HEK293 (cell line): ENCODE measurements at regions not wholly inside any gene's neighbourhood (a gene's known extent, or its start where the extent isn't known, plus 50 kb on each side); places are given as distances from the start of the nearest gene placed in this dataset.

Experiments
- CTCF ChIA-PET: fragments of 350-600 bp; formaldehyde crosslinking; extraction: SDS; loops from one replicate; lab custom pipeline; 2021; ENCODE audit warnings: antibody characterized with exemption; lab: Yijun Ruan, JAX
- POLR2A ChIA-PET: fragments of 300-600 bp; formaldehyde crosslinking; extraction: SDS; loops from one replicate; lab custom pipeline; 2020; ENCODE audit warnings: antibody characterized with exemption, inconsistent platforms; lab: Yijun Ruan, JAX
- H3K27ac ChIP-seq: fragments of 200-500 bp; sonication (Bioruptor generic); 2 replicates; pipeline ENCODE4 v1.5.1; 2014; ENCODE audit warnings: low read depth, low read length, control low read depth, inconsistent platforms; ENCODE audit errors: extremely low read depth
- H3K36me3 ChIP-seq, 2 experiments: fragments of 200-500 bp in 1 of 2; sonication (Bioruptor generic) in 1 of 2; 1 replicate in 1 of 2; 2 replicates in 1 of 2; pipeline ENCODE4 v1.5.1; 2014 to 2017; ENCODE audit warnings: inconsistent platforms in 2 of 2, low read length in 2 of 2; ENCODE audit not compliant: control insufficient read depth in 2 of 2, insufficient read depth in 1 of 2
- H3K4me1 ChIP-seq: fragments of 200-500 bp; sonication (Bioruptor generic); 2 replicates; pipeline ENCODE4 v1.5.1; 2014; ENCODE audit warnings: mild to moderate bottlenecking, low read length, inconsistent platforms; ENCODE audit not compliant: control insufficient read depth, insufficient read depth
- H3K4me3 ChIP-seq: 2 replicates; pipeline ENCODE4 v1.5.1; 2011; ENCODE audit warnings: low read depth, mild to moderate bottlenecking, control low read depth, low read length, moderate library complexity
- H3K9me3 ChIP-seq: fragments of 200-500 bp; sonication (Bioruptor generic); 2 replicates; pipeline ENCODE4 v1.5.1; 2014; ENCODE audit warnings: low read depth, low read length, inconsistent platforms; ENCODE audit not compliant: control insufficient read depth, insufficient read depth
- CTCF ChIP-seq: fragments of 450-650 bp; formaldehyde crosslinking; IDR thresholded peaks from 2 replicates; pipeline ENCODE4 v1.5.1; 2016; ENCODE audit warnings: missing biosample characterization, missing genetic modification characterization
- GLI4 ChIP-seq: fragments of 450-650 bp; formaldehyde crosslinking; IDR thresholded peaks from 2 replicates; pipeline ENCODE4 v1.5.1; 2016; ENCODE audit warnings: missing biosample characterization, missing genetic modification characterization
- HOXA7 ChIP-seq: sonication (generic); formaldehyde crosslinking; IDR thresholded peaks from 2 replicates; pipeline ENCODE4 v1.8.1; 2022; ENCODE audit warnings: missing genetic modification reagents, borderline replicate concordance
- IKZF3 ChIP-seq: fragments of 450-650 bp; IDR thresholded peaks from 2 replicates; pipeline ENCODE4 v1.5.0; 2018; ENCODE audit warnings: missing biosample characterization, mild to moderate bottlenecking, missing genetic modification characterization, moderate library complexity
- KLF10 ChIP-seq: fragments of 450-650 bp; IDR thresholded peaks from 2 replicates; pipeline ENCODE4 v1.5.1; 2018; ENCODE audit warnings: missing biosample characterization, mild to moderate bottlenecking, missing genetic modification characterization
- MZF1 ChIP-seq: fragments of 450-650 bp; formaldehyde crosslinking; IDR thresholded peaks from 2 replicates; pipeline ENCODE4 v1.5.1; 2017; ENCODE audit warnings: missing biosample characterization, missing genetic modification characterization, borderline replicate concordance
- SCRT1 ChIP-seq: fragments of 450-650 bp; formaldehyde crosslinking; IDR thresholded peaks from 2 replicates; pipeline ENCODE4 v1.5.1; 2016; ENCODE audit warnings: missing biosample characterization, missing genetic modification characterization, borderline replicate concordance
- YY2 ChIP-seq: fragments of 450-650 bp; formaldehyde crosslinking; IDR thresholded peaks from 2 replicates; pipeline ENCODE4 v1.5.1; 2016; ENCODE audit warnings: missing biosample characterization, missing genetic modification characterization
- ZFHX2 ChIP-seq: fragments of 450-650 bp; formaldehyde crosslinking; conservative IDR thresholded peaks from 2 replicates; pipeline ENCODE4 v1.5.1; 2016; ENCODE audit warnings: missing biosample characterization, missing genetic modification characterization
- ZNF114 ChIP-seq: fragments of 450-650 bp; formaldehyde crosslinking; IDR thresholded peaks from 2 replicates; pipeline ENCODE4 v1.5.0; 2017; ENCODE audit warnings: missing biosample characterization, missing genetic modification characterization
- ZNF121 ChIP-seq: fragments of 450-650 bp; formaldehyde crosslinking; IDR thresholded peaks from 2 replicates; pipeline ENCODE4 v1.5.1; 2016; ENCODE audit warnings: missing biosample characterization, missing genetic modification characterization
- ZNF133 ChIP-seq: fragments of 450-650 bp; formaldehyde crosslinking; IDR thresholded peaks from 2 replicates; pipeline ENCODE4 v1.5.1; 2016; ENCODE audit warnings: missing biosample characterization, missing genetic modification characterization
- ZNF140 ChIP-seq: fragments of 450-650 bp; formaldehyde crosslinking; IDR thresholded peaks from 2 replicates; pipeline ENCODE4 v1.5.1; 2016; ENCODE audit warnings: missing biosample characterization, missing genetic modification characterization
- ZNF174 ChIP-seq: fragments of 450-650 bp; formaldehyde crosslinking; IDR thresholded peaks from 2 replicates; pipeline ENCODE4 v1.5.0; 2017; ENCODE audit warnings: missing biosample characterization, mild to moderate bottlenecking, missing genetic modification characterization
- ZNF223 ChIP-seq: fragments of 450-650 bp; formaldehyde crosslinking; IDR thresholded peaks from 2 replicates; pipeline ENCODE4 v1.5.1; 2016; ENCODE audit warnings: missing biosample characterization, missing genetic modification characterization
- ZNF362 ChIP-seq: fragments of 450-650 bp; formaldehyde crosslinking; IDR thresholded peaks from 2 replicates; pipeline ENCODE4 v1.5.1; 2016; ENCODE audit warnings: missing biosample characterization, missing genetic modification characterization
- ZNF404 ChIP-seq: fragments of 450-650 bp; formaldehyde crosslinking; IDR thresholded peaks from 2 replicates; pipeline ENCODE4 v1.5.1; 2017; ENCODE audit warnings: missing biosample characterization, missing genetic modification characterization
- ZNF521 ChIP-seq: fragments of 450-650 bp; formaldehyde crosslinking; IDR thresholded peaks from 2 replicates; pipeline ENCODE4 v1.5.1; 2017; ENCODE audit warnings: missing biosample characterization, mild to moderate bottlenecking, missing genetic modification characterization
- ZNF529 ChIP-seq: fragments of 450-650 bp; formaldehyde crosslinking; IDR thresholded peaks from 2 replicates; pipeline ENCODE4 v1.5.1; 2017; ENCODE audit warnings: missing genetic modification characterization, missing biosample characterization; ENCODE audit not compliant: insufficient replicate concordance
- ZNF544 ChIP-seq: fragments of 450-650 bp; formaldehyde crosslinking; IDR thresholded peaks from 2 replicates; pipeline ENCODE4 v1.5.0; 2017; ENCODE audit warnings: missing biosample characterization, missing genetic modification characterization
- ZNF571 ChIP-seq: fragments of 450-650 bp; formaldehyde crosslinking; IDR thresholded peaks from 2 replicates; pipeline ENCODE4 v1.5.0; 2017; ENCODE audit warnings: missing biosample characterization, missing genetic modification characterization
- ZNF600 ChIP-seq: fragments of 450-650 bp; formaldehyde crosslinking; IDR thresholded peaks from 2 replicates; pipeline ENCODE4 v1.5.1; 2016; ENCODE audit warnings: missing biosample characterization, missing genetic modification characterization
- ZNF658 ChIP-seq: fragments of 450-650 bp; formaldehyde crosslinking; IDR thresholded peaks from 2 replicates; pipeline ENCODE4; 2016; ENCODE audit warnings: missing biosample characterization, missing genetic modification characterization
- ZNF692 ChIP-seq: fragments of 450-650 bp; formaldehyde crosslinking; IDR thresholded peaks from 2 replicates; pipeline ENCODE4 v1.5.1; 2016; ENCODE audit warnings: missing biosample characterization, missing genetic modification characterization
- ZNF76 ChIP-seq: fragments of 450-650 bp; formaldehyde crosslinking; IDR thresholded peaks from 2 replicates; pipeline ENCODE4; 2016; ENCODE audit warnings: low read depth, missing biosample characterization, missing genetic modification characterization, borderline replicate concordance
- ZNF777 ChIP-seq: fragments of 450-650 bp; formaldehyde crosslinking; IDR thresholded peaks from 2 replicates; pipeline ENCODE4 v1.5.1; 2017; ENCODE audit warnings: missing biosample characterization, missing genetic modification characterization, borderline replicate concordance
- ZNF785 ChIP-seq: fragments of 450-650 bp; formaldehyde crosslinking; IDR thresholded peaks from 2 replicates; pipeline ENCODE4 v1.5.1; 2016; ENCODE audit warnings: missing biosample characterization, missing genetic modification characterization

- Histone ChIP-seq H3K9me3 (no peaks in the 10 kb centered on the region), H3K36me3 (no peaks in the 10 kb centered on the region), H3K4me3 (no peak overlapping the region), H3K4me1 (no peaks in the 10 kb centered on the region), H3K27ac (no peak overlapping the region)
- TF ChIP-seq ZNF121 (tag by site-specific recombination) (no peak), ZNF571 (tag by site-specific recombination) (no peak), ZNF223 (tag by site-specific recombination) (no peak), ZNF544 (tag by site-specific recombination) (no peak), ZNF777 (no peak), ZNF133 (tag by site-specific recombination) (no peak), ZNF600 (tag by site-specific recombination) (no peak)
- ChIA-PET POLR2A (no interaction called here), CTCF (no interaction called here)
These were observed 480.7 kb upstream of the GYPC start for GRCh38 chr2:126175222-126175621.

GRCh38 chr2:126177479-126177878 lies 478.5 kb upstream of the GYPC start:
- no peak overlapping the region for H3K4me3 ChIP-seq
- CTCF ChIA-PET, result no interaction called here
- POLR2A ChIA-PET, result no interaction called here
- no peaks in the 10 kb centered on the region for H3K9me3 ChIP-seq
- no peaks in the 10 kb centered on the region for H3K4me1 ChIP-seq
- no peak for TF ChIP-seq MZF1 (tag by site-specific recombination)
- no peak for TF ChIP-seq ZNF658 (tag by site-specific recombination)
- no peak for TF ChIP-seq ZNF692
- TF ChIP-seq KLF10 (tag by site-specific recombination), result no peak
- no peak for TF ChIP-seq ZNF140
- TF ChIP-seq SCRT1 (tag by site-specific recombination), result no peak
- no peak for TF ChIP-seq ZNF174
- no peak for TF ChIP-seq ZNF76 (tag by site-specific recombination)
- no peak for TF ChIP-seq YY2 (tag by site-specific recombination)
- TF ChIP-seq HOXA7, result no peak
- no peak for TF ChIP-seq ZNF521 (tag by site-specific recombination)
- no peak overlapping the region for H3K27ac ChIP-seq
- no peaks in the 10 kb centered on the region for H3K36me3 ChIP-seq

GRCh38 chr2:126187668-126188067 lies 468.3 kb upstream of the GYPC start:
- no peaks in the 10 kb centered on the region for H3K9me3 ChIP-seq
- no peak overlapping the region for H3K27ac ChIP-seq
- ChIA-PET POLR2A (no interaction called here), CTCF (no interaction called here)
- TF ChIP-seq ZNF521 (tag by site-specific recombination), result no peak
- TF ChIP-seq ZNF114 (tag by site-specific recombination), result no peak
- TF ChIP-seq IKZF3 (tag by site-specific recombination), result no peak
- no peak for TF ChIP-seq GLI4 (tag by site-specific recombination)
- no peak for TF ChIP-seq ZNF404
- no peak for TF ChIP-seq ZNF529 (tag by site-specific recombination)
- TF ChIP-seq ZFHX2 (tag by site-specific recombination), result no peak
- TF ChIP-seq CTCF, result no peak
- no peak for TF ChIP-seq ZNF658 (tag by site-specific recombination)
- no peak for TF ChIP-seq ZNF785
- no peak for TF ChIP-seq ZNF362 (tag by site-specific recombination)
- H3K4me1 ChIP-seq, result no peaks in the 10 kb centered on the region
- no peak overlapping the region for H3K4me3 ChIP-seq
- H3K36me3 ChIP-seq, result no peaks in the 10 kb centered on the region
